ENCODE measurements at regions not wholly inside any gene's neighbourhood (a gene's known extent, or its start where the extent isn't known, plus 50 kb on each side); places are given as distances from the start of the nearest gene placed in this dataset.

DNA sequence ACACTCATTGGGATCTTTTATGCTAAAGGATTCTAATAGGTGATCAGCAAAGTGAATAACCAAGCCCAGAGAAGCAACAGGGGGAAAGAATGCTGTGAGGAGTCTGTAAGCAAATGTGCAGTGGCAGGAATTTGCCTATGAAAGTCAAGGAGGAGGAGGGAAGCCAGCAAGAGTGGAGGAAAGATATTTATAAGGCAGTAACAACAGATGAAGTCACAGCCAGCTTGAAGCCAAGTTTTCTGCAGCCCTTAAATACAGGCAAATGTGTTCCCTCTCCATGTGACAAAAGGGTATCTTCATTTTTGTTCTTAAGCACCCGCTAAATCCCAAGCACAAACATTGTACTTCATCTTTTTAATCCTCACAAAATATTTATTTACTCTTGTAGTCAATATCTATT is 275.0 kb upstream of the CLNK start:
- TF ChIP-seq, protein P1, sequence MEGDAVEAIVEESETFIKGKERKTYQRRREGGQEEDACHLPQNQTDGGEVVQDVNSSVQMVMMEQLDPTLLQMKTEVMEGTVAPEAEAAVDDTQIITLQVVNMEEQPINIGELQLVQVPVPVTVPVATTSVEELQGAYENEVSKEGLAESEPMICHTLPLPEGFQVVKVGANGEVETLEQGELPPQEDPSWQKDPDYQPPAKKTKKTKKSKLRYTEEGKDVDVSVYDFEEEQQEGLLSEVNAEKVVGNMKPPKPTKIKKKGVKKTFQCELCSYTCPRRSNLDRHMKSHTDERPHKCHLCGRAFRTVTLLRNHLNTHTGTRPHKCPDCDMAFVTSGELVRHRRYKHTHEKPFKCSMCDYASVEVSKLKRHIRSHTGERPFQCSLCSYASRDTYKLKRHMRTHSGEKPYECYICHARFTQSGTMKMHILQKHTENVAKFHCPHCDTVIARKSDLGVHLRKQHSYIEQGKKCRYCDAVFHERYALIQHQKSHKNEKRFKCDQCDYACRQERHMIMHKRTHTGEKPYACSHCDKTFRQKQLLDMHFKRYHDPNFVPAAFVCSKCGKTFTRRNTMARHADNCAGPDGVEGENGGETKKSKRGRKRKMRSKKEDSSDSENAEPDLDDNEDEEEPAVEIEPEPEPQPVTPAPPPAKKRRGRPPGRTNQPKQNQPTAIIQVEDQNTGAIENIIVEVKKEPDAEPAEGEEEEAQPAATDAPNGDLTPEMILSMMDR (conservative IDR thresholded peaks at IDR 0.05) = no peak
- no peak for TF ChIP-seq EZH2 (IDR thresholded peaks at IDR 0.05; ENCODE audit: low read depth)
